AG04449 (cell line): ENCODE measurements at regions not wholly inside any gene's neighbourhood (a gene's known extent, or its start where the extent isn't known, plus 50 kb on each side); places are given as distances from the start of the nearest gene placed in this dataset.
"Not testable (repeated sequence)": the region's sequence is repeated elsewhere in the genome, so short reads cannot be mapped to it uniquely, and the experiment has no call there.

Experiments used
- CTCF ChIA-PET: fragments of 350-600 bp; formaldehyde crosslinking; extraction: SDS; loops from one replicate; lab custom pipeline; 2021; ENCODE audit warnings: antibody characterized with exemption; lab: Yijun Ruan, JAX
- POLR2A ChIA-PET: fragments of 400-600, 350-600 bp; formaldehyde crosslinking; extraction: SDS; loops from one replicate; lab custom pipeline; 2020; ENCODE audit warnings: antibody characterized with exemption, inconsistent platforms; lab: Yijun Ruan, JAX
- DNase-seq: peaks from one replicate; pipeline ENCODE4 v3.0.0-alpha.2; 2010; ENCODE audit warnings: low read depth, low spot score
- H3K4me3 ChIP-seq: 2 replicates; pipeline ENCODE4 v1.5.1; 2011; ENCODE audit warnings: low read depth, mild to moderate bottlenecking, control low read depth, low read length
- TF ChIP-seq, protein P1 (sequence below): IDR thresholded peaks from one replicate; pipeline ENCODE4 v1.5.1; 2011; ENCODE audit warnings: mild to moderate bottlenecking, moderate library complexity, low read length, control low read depth, inconsistent platforms; ENCODE audit not compliant: insufficient read depth; ENCODE audit errors: missing control alignments

DNA sequence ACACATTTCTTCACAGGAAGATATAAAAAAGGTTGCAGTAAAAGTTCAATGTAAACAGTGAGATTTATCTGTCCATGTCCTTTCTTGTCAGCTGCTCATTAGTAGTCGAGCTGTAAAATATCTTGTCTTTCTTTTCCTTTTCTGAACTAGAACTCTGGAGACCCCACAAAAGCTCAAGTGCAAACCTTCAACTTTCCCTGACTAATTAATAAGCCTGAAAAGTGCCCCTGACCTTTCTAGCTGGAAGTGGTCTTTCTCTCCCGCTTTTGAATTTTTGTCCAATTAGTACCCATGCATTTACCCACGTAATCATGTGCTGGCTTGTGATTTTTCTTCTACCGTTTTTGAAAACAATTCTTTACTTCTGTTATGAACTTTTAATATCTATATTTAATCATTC, 63.6 kb upstream of the EHBP1 start:
- DNase-seq = no peak
- ChIA-PET POLR2A (interaction anchor here (0.8 kb wide), 1 partner anchor 22 kb away, joined by 3 read pairs; no protein-coding TSS in a partner anchor), CTCF (interaction anchor here (1.2 to 1.8 kb wide), 3 partner anchors 13 to 185 kb away, joined by 4 to 8 read pairs (median 6); no protein-coding TSS in a partner anchor)
- H3K4me3 ChIP-seq = no peak overlapping the region
- TF ChIP-seq, protein P1, sequence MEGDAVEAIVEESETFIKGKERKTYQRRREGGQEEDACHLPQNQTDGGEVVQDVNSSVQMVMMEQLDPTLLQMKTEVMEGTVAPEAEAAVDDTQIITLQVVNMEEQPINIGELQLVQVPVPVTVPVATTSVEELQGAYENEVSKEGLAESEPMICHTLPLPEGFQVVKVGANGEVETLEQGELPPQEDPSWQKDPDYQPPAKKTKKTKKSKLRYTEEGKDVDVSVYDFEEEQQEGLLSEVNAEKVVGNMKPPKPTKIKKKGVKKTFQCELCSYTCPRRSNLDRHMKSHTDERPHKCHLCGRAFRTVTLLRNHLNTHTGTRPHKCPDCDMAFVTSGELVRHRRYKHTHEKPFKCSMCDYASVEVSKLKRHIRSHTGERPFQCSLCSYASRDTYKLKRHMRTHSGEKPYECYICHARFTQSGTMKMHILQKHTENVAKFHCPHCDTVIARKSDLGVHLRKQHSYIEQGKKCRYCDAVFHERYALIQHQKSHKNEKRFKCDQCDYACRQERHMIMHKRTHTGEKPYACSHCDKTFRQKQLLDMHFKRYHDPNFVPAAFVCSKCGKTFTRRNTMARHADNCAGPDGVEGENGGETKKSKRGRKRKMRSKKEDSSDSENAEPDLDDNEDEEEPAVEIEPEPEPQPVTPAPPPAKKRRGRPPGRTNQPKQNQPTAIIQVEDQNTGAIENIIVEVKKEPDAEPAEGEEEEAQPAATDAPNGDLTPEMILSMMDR = no peak

DNA sequence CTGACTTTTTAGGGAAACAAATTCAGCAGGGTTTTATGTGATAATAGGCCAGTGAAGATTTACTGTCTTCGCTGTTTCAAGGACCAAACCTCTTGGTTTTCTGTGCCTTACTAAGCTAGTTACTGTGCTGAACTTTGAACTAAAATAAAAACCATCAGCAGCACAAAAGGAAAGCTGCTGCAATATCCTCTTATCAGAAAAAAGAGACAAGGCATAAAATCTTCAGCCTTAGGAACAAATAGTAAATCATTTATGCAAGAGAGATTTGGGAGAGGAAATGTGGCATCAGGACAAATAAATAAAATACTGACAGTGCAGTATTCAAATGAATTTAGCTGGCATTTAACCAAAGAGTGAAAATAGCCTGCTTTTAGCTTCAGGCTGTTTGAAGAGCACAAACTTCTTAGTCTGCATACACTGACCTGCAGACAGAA, 64.1 kb upstream of the EHBP1 start:
- H3K4me3 ChIP-seq = no peak overlapping the region
- ChIA-PET CTCF (interaction anchor here (0.9 to 1.8 kb wide), 4 partner anchors 13 to 185 kb away, joined by 3 to 8 read pairs (median 5); no protein-coding TSS in a partner anchor), POLR2A (no interaction called here)
- TF ChIP-seq, protein P1 = no peak
- DNase-seq = no peak

DNA sequence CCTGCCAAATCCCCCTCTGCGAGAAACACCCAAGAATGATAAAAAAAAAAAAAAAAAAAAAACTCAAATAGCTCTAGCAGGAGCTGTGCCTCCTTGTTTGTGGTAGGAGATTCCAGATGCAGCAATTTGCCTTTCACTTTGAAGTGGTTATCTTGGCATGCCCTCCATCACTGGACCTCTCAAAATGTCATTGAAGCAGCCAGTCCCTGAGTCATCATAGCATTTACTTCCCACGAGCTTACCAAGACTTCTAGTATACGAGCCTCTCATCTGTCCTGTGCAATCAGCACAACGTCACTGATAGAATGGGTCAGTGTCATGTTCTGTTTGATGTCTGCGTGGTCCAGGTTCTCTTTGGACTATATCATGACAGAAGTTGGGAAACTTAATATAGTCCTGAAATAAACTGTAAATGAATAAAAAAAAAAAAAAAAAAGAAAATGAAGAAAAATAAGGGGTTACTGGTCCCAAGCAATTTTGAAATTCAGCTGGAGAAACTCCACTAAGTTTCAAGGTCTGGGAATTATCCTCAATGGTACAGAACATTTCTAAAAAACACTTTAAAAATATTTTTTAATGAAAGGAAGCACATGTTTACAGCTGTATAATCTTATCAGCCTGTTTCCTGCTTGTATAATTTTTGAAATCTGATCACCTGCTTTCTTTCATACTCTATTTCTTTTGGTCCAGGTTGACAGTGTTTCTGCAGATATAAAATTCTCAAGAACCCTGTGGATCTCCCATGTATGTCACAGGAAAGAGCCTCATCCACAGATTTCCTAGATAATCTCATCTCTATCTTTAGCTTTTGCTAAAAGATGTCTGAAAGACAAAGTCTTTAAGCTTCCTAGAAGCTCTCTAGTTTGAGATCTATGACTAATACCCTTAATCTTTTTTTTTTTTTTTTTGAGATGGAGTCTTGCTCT, 74.1 kb upstream of the EHBP1 start:
- ChIA-PET POLR2A (no interaction called here), CTCF (no interaction called here)
- no peak for DNase-seq
- TF ChIP-seq, protein P1 = no peak
- no peak overlapping the region for H3K4me3 ChIP-seq

DNA sequence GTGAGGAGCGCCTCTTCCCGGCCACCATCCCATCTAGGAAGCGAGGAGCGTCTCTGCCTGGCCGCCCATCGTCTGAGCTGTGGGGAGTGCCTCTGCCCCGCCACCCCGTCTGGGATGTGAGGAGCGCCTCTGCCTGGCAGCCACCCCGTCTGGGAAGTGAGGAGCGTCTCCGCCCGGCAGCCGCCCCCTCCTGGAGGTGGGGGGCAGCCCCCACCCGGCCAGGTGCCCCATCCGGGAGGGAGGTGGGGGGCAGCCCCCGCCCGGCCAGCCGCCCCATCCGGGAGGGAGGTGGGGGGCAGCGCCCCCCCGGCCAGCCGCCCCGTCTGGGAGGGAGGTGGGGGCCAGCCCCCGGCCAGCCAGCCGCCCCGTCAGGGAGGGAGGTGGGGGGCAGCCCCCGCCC, 75.3 kb upstream of the EHBP1 start:
- H3K4me3 ChIP-seq, DNase-seq, CTCF ChIA-PET, POLR2A ChIA-PET: not testable (repeated sequence)

DNA sequence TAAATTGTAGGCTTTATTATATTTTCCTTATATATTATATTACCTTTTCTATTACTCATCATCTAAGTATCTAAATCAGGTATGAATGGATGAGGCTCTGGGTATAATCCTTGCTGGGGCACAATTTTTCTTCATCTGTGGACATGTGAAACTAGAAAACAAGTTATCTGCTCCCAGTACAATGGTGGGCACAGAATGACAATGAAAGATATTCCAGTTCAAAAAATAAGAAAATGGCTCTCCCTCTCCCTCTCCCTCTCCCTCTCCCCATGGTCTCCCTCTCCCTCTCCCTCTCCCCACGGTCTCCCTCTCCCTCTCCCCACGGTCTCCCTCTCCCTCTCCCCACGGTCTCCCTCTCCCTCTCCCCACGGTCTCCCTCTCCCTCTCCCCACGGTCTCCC, 76.2 kb upstream of the EHBP1 start:
- DNase-seq, POLR2A ChIA-PET, H3K4me3 ChIP-seq: not testable (repeated sequence)
- CTCF ChIA-PET = interaction anchor here (1.8 kb wide), 1 partner anchor 172 kb away, joined by 4 read pairs; no protein-coding TSS in a partner anchor

DNA sequence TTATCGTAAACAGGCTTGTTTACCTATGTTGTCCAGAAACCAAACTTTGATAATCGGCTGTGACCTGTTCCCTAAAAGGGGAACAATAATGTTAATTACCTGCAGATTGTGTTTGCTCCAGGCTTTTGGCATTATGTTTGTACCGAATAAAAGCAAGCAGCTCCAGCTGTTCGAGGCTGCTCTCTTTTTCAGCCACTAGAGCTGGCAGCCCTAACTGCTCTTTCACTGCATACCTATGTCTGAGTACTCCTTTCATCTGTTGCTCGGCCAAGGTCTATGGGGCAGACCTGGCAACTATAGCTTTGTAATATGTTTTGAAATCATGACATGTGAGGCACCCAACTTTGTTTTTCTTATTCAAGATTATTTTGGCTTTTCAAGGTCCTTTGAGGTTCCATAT, 77.8 kb upstream of the EHBP1 start:
- CTCF ChIA-PET = interaction anchor here (1.0 to 1.8 kb wide), 3 partner anchors 13 to 171 kb away, joined by 3 to 4 read pairs (median 4); no protein-coding TSS in a partner anchor
- no peak for DNase-seq
- no peak overlapping the region for H3K4me3 ChIP-seq
- POLR2A ChIA-PET = no interaction called here
- TF ChIP-seq, protein P1 = no peak

DNA sequence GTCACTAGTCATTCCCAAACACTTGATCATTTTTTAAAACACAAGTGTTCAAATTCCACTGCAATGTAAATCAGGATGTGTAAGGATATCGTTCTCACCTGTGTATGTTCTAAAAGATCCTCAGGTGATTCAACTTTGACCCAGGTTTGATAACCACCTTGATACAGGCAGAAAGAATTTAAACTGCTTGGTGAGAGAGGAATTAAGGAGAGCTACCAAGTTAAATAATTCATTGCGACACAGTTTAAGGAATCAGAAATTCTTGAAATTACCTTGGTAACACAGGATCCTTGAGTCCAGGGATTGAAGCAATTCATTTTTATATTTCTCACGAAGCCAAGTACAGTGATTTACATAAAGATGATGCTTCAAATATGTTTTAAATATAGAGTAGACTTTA, 80.7 kb upstream of the EHBP1 start:
- no peak for DNase-seq
- ChIA-PET CTCF (no interaction called here), POLR2A (no interaction called here)
- no peak overlapping the region for H3K4me3 ChIP-seq
- TF ChIP-seq, protein P1 = no peak

DNA sequence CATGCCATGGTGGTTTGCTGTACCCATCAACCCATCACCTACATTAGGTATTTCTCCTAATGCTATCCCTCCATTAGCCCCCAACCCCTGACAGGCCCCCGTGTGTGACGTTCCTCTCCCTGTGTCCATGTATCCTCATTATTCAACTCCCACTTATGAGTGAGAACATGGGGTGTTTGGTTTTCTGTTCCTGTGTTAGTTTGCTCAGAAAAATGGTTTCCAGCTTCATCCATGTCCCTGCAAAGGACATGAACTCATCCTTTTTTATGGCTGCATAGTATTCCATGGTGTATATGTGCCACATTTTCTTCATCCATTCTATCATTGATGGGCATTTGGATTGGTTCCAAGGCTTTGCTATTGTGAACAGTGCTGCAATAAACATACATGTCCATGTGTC, 89.0 kb upstream of the EHBP1 start:
- DNase-seq, CTCF ChIA-PET, POLR2A ChIA-PET, H3K4me3 ChIP-seq: not testable (repeated sequence)
